ENCODE measurements at regions not wholly inside any gene's neighbourhood (a gene's known extent, or its start where the extent isn't known, plus 50 kb on each side); places are given as distances from the start of the nearest gene placed in this dataset.

DNA sequence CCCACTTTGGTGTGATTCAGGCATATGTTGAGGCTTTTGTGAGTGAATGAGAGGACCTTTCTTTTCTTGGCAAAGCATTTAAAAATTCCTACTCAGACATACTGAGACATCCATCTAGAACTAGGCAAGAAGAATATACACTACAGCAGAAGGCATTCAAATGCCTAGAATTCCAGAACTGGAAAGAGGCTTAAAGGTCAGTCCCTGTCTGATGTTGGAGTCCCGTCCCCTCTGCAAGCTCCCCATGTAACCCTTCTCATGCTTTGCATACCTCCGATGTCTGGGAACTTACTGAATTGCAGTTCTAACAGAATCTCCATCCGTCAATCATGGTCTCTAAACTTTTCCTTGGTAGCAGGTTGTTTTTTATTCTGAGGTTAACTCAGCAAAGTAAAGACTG lies 152.9 kb downstream of the ATP6V1G3 start:
- no peaks in the 10 kb centered on the region for H3K27me3 ChIP-seq (ENCODE audit: control insufficient read depth in 1 of 2, insufficient read depth in 2 of 2, low read length in 2 of 2)
- H3K4me1 ChIP-seq (ENCODE audit: control insufficient read depth in 2 of 2, insufficient read depth in 2 of 2, low read length in 1 of 2): no peaks in the 10 kb centered on the region
- H3K36me3 ChIP-seq (ENCODE audit: control insufficient read depth in 2 of 2, insufficient read depth in 2 of 2, low read length in 1 of 2): no peaks in the 10 kb centered on the region
- WGBS, 2 donors: 52 to 57% methylated on average over 3 of the region's 3 CpGs
- H3K27ac ChIP-seq (ENCODE audit: low read depth in 2 of 2, low read length in 1 of 2): no peak overlapping the region
- H3K4me3 ChIP-seq (ENCODE audit: low read depth in 1 of 2, low read length in 2 of 2): no peak overlapping the region
- no peaks in the 10 kb centered on the region for H3K9me3 ChIP-seq (ENCODE audit: control insufficient read depth in 2 of 2, insufficient read depth in 1 of 2, low read depth in 1 of 2, low read length in 1 of 2)

DNA sequence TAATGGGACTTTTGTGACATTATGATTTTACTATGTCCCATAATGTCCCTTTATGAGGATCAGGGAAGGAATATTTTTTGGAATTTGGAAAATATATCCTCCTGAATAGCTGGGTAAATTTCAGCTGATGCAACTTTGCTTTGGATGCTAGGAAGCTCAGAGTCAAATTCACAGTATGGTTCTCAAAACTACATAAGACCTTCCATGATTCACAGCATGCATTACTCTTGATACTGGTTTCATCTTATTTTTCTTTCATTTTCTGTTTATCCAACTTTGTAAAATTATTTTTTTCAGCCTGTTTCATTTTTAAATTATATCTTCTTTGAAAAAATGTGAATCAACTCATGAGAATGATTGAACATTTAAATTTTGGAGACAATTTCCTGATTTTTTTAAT lies 160.2 kb downstream of the ATP6V1G3 start:
- H3K27ac ChIP-seq (ENCODE audit: low read depth in 2 of 2, low read length in 1 of 2): no peak overlapping the region
- H3K36me3 ChIP-seq (ENCODE audit: control insufficient read depth in 2 of 2, insufficient read depth in 2 of 2, low read length in 1 of 2): no peaks in the 10 kb centered on the region
- no peaks in the 10 kb centered on the region for H3K27me3 ChIP-seq (ENCODE audit: control insufficient read depth in 1 of 2, insufficient read depth in 2 of 2, low read length in 2 of 2)
- no peak overlapping the region for H3K4me3 ChIP-seq (ENCODE audit: low read depth in 1 of 2, low read length in 2 of 2)
- no peaks in the 10 kb centered on the region for H3K4me1 ChIP-seq (ENCODE audit: control insufficient read depth in 2 of 2, insufficient read depth in 2 of 2, low read length in 1 of 2)
- H3K9me3 ChIP-seq (ENCODE audit: control insufficient read depth in 2 of 2, insufficient read depth in 1 of 2, low read depth in 1 of 2, low read length in 1 of 2): no peaks in the 10 kb centered on the region

DNA sequence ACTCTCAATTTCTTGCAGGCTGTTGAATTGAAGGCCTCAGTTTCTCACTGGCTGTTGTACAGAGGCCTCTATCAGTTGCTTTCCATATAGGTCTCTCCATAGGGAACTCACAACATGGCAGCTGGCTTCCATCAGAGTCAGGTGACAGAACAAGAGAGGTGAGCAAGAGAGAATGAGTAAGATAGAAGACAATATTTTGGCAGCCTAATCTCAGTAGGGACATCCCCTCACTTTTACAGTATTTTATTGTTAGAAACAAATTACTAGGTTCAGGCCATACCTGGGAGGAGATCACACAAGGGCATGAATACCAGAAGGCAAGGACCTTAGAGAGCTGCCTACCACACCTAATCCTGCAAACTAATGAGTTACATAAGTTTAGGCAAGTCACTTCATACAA lies 162.8 kb downstream of the ATP6V1G3 start:
- Histone ChIP-seq H3K9me3 (ENCODE audit: control insufficient read depth in 2 of 2, insufficient read depth in 1 of 2, low read depth in 1 of 2, low read length in 1 of 2) (no peaks in the 10 kb centered on the region), H3K4me1 (ENCODE audit: control insufficient read depth in 2 of 2, insufficient read depth in 2 of 2, low read length in 1 of 2) (no peaks in the 10 kb centered on the region), H3K27ac (ENCODE audit: low read depth in 2 of 2, low read length in 1 of 2) (no peak overlapping the region), H3K36me3 (ENCODE audit: control insufficient read depth in 2 of 2, insufficient read depth in 2 of 2, low read length in 1 of 2) (peaks cover 0 to 3% of the 10 kb centered on the region in 2 donors), H3K4me3 (ENCODE audit: low read depth in 1 of 2, low read length in 2 of 2) (no peak overlapping the region), H3K27me3 (ENCODE audit: control insufficient read depth in 1 of 2, insufficient read depth in 2 of 2, low read length in 2 of 2) (no peaks in the 10 kb centered on the region)

DNA sequence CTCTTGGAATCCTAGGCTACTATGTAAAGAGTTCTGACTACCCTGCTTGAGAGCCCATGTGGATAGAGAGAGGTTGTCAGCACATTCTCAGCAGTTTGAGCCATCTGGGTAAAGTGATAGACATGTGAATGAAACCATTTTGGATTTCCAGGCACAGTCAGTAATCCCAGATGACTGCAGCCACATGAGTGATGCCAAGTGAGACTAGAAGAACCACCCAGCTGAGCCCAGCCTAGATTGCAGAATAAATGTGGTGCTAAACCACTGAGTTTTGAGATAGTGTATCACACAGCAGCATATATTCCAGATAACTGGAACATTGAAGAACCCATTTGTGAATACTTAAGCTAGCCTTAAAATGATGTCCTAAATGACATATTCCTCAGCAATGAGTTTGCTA lies 166.2 kb downstream of the ATP6V1G3 start:
- Histone ChIP-seq H3K36me3 (ENCODE audit: control insufficient read depth in 2 of 2, insufficient read depth in 2 of 2, low read length in 1 of 2) (peaks cover 0 to 3% of the 10 kb centered on the region in 2 donors), H3K27ac (ENCODE audit: low read depth in 2 of 2, low read length in 1 of 2) (no peak overlapping the region), H3K4me1 (ENCODE audit: control insufficient read depth in 2 of 2, insufficient read depth in 2 of 2, low read length in 1 of 2) (no peaks in the 10 kb centered on the region), H3K4me3 (ENCODE audit: low read depth in 1 of 2, low read length in 2 of 2) (peak overlapping the region in 1 of 2 donors; percentile 7), H3K27me3 (ENCODE audit: control insufficient read depth in 1 of 2, insufficient read depth in 2 of 2, low read length in 2 of 2) (no peaks in the 10 kb centered on the region), H3K9me3 (ENCODE audit: control insufficient read depth in 2 of 2, insufficient read depth in 1 of 2, low read depth in 1 of 2, low read length in 1 of 2) (no peaks in the 10 kb centered on the region)

DNA sequence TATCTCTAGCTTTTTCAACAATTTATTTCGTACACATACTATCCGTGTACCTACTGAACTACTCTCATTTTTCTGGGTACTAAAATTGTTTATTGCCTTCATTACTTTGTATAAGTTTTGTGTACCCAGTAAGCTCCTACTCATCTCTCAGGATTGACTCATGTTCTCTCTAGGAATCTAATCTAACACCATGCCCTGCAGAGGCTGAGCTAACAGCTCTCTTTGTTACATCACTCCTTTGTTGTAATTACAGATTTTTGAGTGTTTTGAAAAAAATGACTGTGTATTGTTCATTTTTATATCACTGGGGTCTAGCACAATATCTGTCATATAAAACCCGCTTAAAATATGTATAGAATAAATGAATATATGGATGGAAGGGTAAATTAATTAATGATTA lies 167.1 kb downstream of the ATP6V1G3 start:
- Histone ChIP-seq H3K9me3 (ENCODE audit: control insufficient read depth in 2 of 2, insufficient read depth in 1 of 2, low read depth in 1 of 2, low read length in 1 of 2) (no peaks in the 10 kb centered on the region), H3K4me1 (ENCODE audit: control insufficient read depth in 2 of 2, insufficient read depth in 2 of 2, low read length in 1 of 2) (no peaks in the 10 kb centered on the region), H3K36me3 (ENCODE audit: control insufficient read depth in 2 of 2, insufficient read depth in 2 of 2, low read length in 1 of 2) (peaks cover 0 to 3% of the 10 kb centered on the region in 2 donors), H3K4me3 (ENCODE audit: low read depth in 1 of 2, low read length in 2 of 2) (no peak overlapping the region), H3K27ac (ENCODE audit: low read depth in 2 of 2, low read length in 1 of 2) (no peak overlapping the region), H3K27me3 (ENCODE audit: control insufficient read depth in 1 of 2, insufficient read depth in 2 of 2, low read length in 2 of 2) (no peaks in the 10 kb centered on the region)
- 84 to 88% methylated on average over 3 of the region's 3 CpGs for WGBS, 2 donors
